NCI-H1105 (cell line): ENCODE measurements at regions not wholly inside any gene's neighbourhood (a gene's known extent, or its start where the extent isn't known, plus 50 kb on each side); places are given as distances from the start of the nearest gene placed in this dataset.
"Not testable (repeated sequence)": the region's sequence is repeated elsewhere in the genome, so short reads cannot be mapped to it uniquely, and the experiment has no call there.

Experiments
- DNase-seq: peaks from one replicate; lab custom pipeline; 2025; lab: John Stamatoyannopoulos, UW

- DNase-seq, result no peak
These were observed 56.5 kb upstream of the GATA2 start for GRCh38 chr3:128549283-128550112.

DNA sequence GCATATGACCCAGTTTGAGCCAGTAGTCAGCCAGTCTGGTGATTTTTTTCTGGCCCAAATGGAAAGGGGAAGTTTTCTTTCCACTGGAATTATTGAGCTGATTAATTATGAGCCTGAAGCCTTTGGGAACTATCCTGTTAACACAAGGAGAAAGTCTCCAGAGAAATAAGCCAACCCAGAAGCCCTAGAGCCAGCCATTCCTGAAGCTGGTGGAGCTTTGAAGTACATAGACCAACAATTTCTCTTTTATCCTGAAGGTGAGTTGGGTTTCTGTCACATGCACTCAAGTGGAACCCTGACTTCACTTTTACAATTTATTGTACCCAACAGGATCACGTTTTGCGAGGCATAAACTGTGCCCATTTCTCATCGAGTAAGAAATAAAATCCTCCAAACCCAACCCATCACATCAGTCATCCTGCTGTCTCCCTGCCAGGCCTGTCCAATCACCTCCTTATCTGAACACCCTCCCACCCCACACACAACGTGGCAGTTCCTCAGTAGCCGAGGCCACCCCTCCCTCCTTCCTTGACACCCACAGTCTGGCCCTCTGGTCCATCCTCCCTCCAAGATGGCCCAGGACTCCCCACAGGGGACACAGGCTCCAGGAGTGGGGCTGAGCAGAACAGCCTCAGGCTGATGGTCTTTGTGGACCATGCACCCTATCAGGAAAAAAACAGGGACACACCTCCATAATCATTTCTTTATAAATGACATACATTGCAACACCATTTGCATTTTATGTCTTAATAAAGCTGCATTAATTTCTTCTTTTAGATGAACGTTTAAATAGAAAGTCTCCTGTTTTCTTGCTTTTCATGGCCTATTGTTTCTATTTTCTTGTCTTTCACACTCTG, 55.7 kb upstream of the GATA2 start:
- DNase-seq, result no peak

- DNase-seq, result no peak
These were observed 55.0 kb upstream of the GATA2 start for GRCh38 chr3:128548021-128548420.

DNA sequence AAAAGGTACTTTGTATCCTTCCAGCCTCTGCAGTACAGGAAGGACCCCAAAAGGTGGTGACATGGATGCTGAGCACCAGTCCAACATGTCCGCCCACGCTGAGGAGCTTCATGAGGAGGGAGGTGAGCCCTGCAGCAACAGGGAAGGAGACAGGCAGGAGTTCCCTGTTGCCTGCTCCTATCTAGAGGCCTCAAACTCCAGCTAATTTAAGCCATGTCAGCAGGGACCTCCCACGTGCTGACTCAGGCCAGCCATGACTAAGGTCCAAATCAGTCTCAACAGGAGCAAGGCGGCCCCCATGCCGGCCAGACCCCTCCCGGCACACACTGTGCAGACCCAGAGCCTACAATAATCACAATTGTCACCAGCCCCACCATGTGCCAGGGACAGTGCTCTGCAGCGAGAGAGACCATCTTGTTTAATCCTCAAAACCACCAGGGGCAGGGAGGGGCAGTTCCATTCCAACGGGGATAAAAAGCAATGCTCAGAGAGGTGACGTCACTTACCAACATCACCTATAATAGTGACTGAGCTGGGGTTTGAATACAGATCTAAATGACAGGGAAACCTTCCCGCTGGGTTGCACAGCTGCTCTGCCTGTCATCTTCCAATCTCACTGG, 54.5 kb upstream of the GATA2 start:
- DNase-seq, result no peak

GRCh38 chr3:128546646-128547045, 53.6 kb upstream of the GATA2 start:
- no peak for DNase-seq

- DNase-seq, result no peak
These were observed 52.2 kb upstream of the GATA2 start for GRCh38 chr3:128545120-128545752.

DNA sequence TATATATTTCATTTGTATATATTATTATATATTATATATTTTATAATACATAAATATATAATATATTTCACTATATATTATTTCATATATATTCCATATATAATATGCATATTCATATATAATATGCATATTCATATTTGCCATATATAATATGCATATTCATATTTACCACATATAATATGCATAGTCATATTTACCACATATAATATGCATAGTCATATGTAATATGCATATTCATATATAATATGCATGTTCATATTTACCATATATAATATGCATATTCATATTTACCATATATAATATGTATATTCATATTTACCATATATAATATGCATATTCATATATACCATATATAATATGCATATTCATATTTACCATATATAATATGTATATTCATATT, 51.2 kb upstream of the GATA2 start:
- DNase-seq, result no peak

- not testable (repeated sequence) for DNase-seq
These were observed 50.7 kb upstream of the GATA2 start for GRCh38 chr3:128543570-128544174.
